SK-N-MC (cell line): ENCODE measurements at regions not wholly inside any gene's neighbourhood (a gene's known extent, or its start where the extent isn't known, plus 50 kb on each side); places are given as distances from the start of the nearest gene placed in this dataset.

Experiments used
- FOXP2 ChIP-seq: optimal IDR thresholded peaks from 2 replicates; pipeline ENCODE3; 2011; ENCODE audit warnings: mild to moderate bottlenecking, moderate library complexity; ENCODE audit not compliant: insufficient read depth; ENCODE audit errors: extremely low read length, control extremely low read depth
- POLR2AphosphoS5 ChIP-seq: IDR thresholded peaks from 2 replicates; pipeline ENCODE4 v1.6.1; 2012; ENCODE audit warnings: mild to moderate bottlenecking, low read depth, low read length, borderline replicate concordance

GRCh38 chr4:116099596-116099995 is 985.8 kb downstream of the TRAM1L1 start:
- TF ChIP-seq POLR2AphosphoS5 = no peak
- TF ChIP-seq FOXP2 = no peak
